Pancreas (tissue), 10 donors: ENCODE measurements at regions not wholly inside any gene's neighbourhood (a gene's known extent, or its start where the extent isn't known, plus 50 kb on each side); places are given as distances from the start of the nearest gene placed in this dataset.

Experiments
- ATAC-seq, 4 donors: fragments of 200-7000 bp; cut with Tn5 transposase; one replicate each; pipeline versions ENCODE4 v1.8.0 to v1.9.1; 2020; ENCODE audit warnings: mild to moderate bottlenecking in 4 of 4, moderate library complexity in 4 of 4
- DNase-seq, 6 donors: peaks; one replicate each; pipeline ENCODE4 v3.0.0-alpha.2; 2020
- FAIRE-seq: peaks from 2 replicates; lab custom pipeline; 2012; peaks lifted over from hg19 to GRCh38; lab: Jason Lieb, UNC
- H3K27ac ChIP-seq, 4 donors: fragments of 200-600 bp; sonication (generic); 1 replicate in 3 of 4; 2 replicates in 1 of 4; pipeline versions ENCODE4 v1.5.0 to v1.8.0; 2020
- H3K27me3 ChIP-seq, 4 donors: fragments of 200-600 bp; one replicate each; pipeline ENCODE4 v1.8.0; 2021
- H3K36me3 ChIP-seq, 3 donors: fragments of 200-600 bp; sonication (generic) in 1 of 3; one replicate each; pipeline versions ENCODE4 v1.5.0 to v1.8.0; 2020 to 2021
- H3K4me1 ChIP-seq, 3 donors: fragments of 200-600 bp; one replicate each; pipeline ENCODE4 v1.8.0; 2021
- H3K4me3 ChIP-seq, 4 donors: fragments of 200-600 bp; sonication (generic) in 2 of 4; one replicate each; pipeline versions ENCODE4 v1.5.0 to v1.8.0; 2020 to 2021
- H3K9me3 ChIP-seq, 4 donors: fragments of 200-600 bp; one replicate each; pipeline ENCODE4 v1.8.0; 2021
- WGBS, 2 donors: extraction: QIAGEN DNeasy Blood & Tissue Kit; methylation state at CpG; one replicate each; pipeline ENCODE4 v1.1.7; 2013; 5-methylcytosine and 5-hydroxymethylcytosine counted together
- intact Hi-C, 3 donors: fragments of 100-400 bp; cut with DNase I; formaldehyde crosslinking; loops; one replicate each; pipeline versions ENCODE4 v1.11.1 to v1.14.2; 2022
- TF ChIP-seq, protein P1 (sequence below), 4 donors: fragments of 200-600 bp; sonication (generic) in 3 of 4; IDR thresholded peaks; one replicate each; pipeline versions ENCODE4 v1.5.0 to v1.8.0; 2021; ENCODE audit warnings: antibody characterized with exemption in 4 of 4
- donor health status: healthy with polysubstance abuse.
- donor health status: DM: no; HTN: no; CAD: no; lungs with moderate emphysema.
- donor health status: DM: no; HTN: no; CAD: no.
- donor health status: control.
- donor health status: control.
- donor health status: Bipolar disorder and iron deficiency.
- donor health status: DM: yes; HTN: yes; CAD: no.
- donor health status: DM: no; HTN: no; CAD: no.
- donor health status: DM: no; HTN: no; CAD: no.
- donor health status: DM: yes; HTN: yes; CAD: no.

GRCh38 chr1:224861339-224861716 is 68.1 kb upstream of the DNAH14 start:
- no peak for ATAC-seq
- no peak for FAIRE-seq
- Histone ChIP-seq H3K4me3 (no peak overlapping the region), H3K4me1 (no peaks in the 10 kb centered on the region), H3K36me3 (no peaks in the 10 kb centered on the region), H3K27me3 (no peaks in the 10 kb centered on the region), H3K27ac (no peak overlapping the region), H3K9me3 (no peaks in the 10 kb centered on the region)
- WGBS, 2 donors = 63 to 76% methylated on average over 4 of the region's 4 CpGs
- intact Hi-C loops = no loop called here
- TF ChIP-seq, protein P1, sequence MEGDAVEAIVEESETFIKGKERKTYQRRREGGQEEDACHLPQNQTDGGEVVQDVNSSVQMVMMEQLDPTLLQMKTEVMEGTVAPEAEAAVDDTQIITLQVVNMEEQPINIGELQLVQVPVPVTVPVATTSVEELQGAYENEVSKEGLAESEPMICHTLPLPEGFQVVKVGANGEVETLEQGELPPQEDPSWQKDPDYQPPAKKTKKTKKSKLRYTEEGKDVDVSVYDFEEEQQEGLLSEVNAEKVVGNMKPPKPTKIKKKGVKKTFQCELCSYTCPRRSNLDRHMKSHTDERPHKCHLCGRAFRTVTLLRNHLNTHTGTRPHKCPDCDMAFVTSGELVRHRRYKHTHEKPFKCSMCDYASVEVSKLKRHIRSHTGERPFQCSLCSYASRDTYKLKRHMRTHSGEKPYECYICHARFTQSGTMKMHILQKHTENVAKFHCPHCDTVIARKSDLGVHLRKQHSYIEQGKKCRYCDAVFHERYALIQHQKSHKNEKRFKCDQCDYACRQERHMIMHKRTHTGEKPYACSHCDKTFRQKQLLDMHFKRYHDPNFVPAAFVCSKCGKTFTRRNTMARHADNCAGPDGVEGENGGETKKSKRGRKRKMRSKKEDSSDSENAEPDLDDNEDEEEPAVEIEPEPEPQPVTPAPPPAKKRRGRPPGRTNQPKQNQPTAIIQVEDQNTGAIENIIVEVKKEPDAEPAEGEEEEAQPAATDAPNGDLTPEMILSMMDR (IDR thresholded peaks at IDR 0.05) = no peak
- no peak for DNase-seq

DNA sequence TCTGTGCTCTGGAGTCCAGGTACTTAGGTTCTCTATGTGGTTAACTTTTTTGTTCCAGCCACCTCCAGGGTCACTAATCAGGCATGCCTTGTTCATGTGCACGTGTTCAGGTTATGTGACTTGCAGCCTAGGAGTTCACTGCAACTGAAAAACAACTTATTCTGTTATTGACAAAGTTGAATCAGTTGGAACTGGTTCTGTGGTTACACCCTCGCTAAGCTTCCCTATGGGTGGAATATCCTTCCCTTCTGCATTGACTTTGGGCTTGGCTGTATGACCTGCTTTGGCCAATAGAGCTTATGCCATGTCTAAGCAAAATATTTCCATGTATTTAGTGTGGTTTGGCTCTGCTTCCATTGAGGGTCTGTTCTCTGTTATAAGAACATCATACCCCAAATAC is 66.0 kb upstream of the DNAH14 start:
- Histone ChIP-seq H3K4me1 (no peaks in the 10 kb centered on the region), H3K36me3 (no peaks in the 10 kb centered on the region), H3K9me3 (no peaks in the 10 kb centered on the region), H3K27me3 (no peaks in the 10 kb centered on the region), H3K27ac (no peak overlapping the region), H3K4me3 (no peak overlapping the region)
- FAIRE-seq (no peak), DNase-seq (no peak), ATAC-seq (no peak)
- intact Hi-C loops = no loop called here
- WGBS, 2 donors = 86 to 89% methylated on average over 2 of the region's 2 CpGs
- TF ChIP-seq, protein P1 (IDR thresholded peaks at IDR 0.05) = no peak

- FAIRE-seq (no peak), DNase-seq (no peak), ATAC-seq (no peak)
- WGBS, 2 donors = 95 to 98% methylated on average over 2 of the region's 2 CpGs
- intact Hi-C loops = no loop called here
- no peaks in the 10 kb centered on the region for H3K9me3 ChIP-seq
- H3K27ac ChIP-seq = no peak overlapping the region
- H3K4me3 ChIP-seq = no peak overlapping the region
- no peaks in the 10 kb centered on the region for H3K27me3 ChIP-seq
- TF ChIP-seq, protein P1 (IDR thresholded peaks at IDR 0.05) = no peak
- H3K36me3 ChIP-seq = no peaks in the 10 kb centered on the region
- H3K4me1 ChIP-seq = no peaks in the 10 kb centered on the region
These were observed 65.5 kb upstream of the DNAH14 start for GRCh38 chr1:224864006-224864405.

DNA sequence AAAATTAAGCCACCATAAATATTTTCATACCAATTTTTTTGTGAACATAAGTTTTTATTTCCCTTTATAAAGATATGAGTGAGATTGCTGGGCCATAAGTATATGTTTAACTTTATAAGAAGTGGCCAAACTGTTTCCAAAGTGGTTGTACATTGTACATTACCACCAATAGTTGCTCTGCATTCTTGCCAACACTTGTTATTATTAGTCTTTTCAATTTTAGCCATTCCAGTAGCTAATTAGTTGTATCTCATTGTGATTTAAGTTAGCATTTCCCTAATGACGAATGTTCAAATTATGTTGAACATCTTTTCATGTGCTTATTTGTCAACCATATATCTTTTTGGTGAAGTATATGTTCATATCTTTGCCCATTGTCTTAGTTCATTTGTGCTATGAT is 64.0 kb upstream of the DNAH14 start:
- no peaks in the 10 kb centered on the region for H3K36me3 ChIP-seq
- DNase-seq = no peak
- no peak for FAIRE-seq
- 60 to 63% methylated on average over 1 of the region's 1 CpG for WGBS, 2 donors
- no peaks in the 10 kb centered on the region for H3K27me3 ChIP-seq
- H3K4me3 ChIP-seq = no peak overlapping the region
- TF ChIP-seq, protein P1 (IDR thresholded peaks at IDR 0.05) = no peak
- H3K4me1 ChIP-seq = no peaks in the 10 kb centered on the region
- intact Hi-C loops = no loop called here
- H3K27ac ChIP-seq = no peak overlapping the region
- no peak for ATAC-seq
- no peaks in the 10 kb centered on the region for H3K9me3 ChIP-seq

DNA sequence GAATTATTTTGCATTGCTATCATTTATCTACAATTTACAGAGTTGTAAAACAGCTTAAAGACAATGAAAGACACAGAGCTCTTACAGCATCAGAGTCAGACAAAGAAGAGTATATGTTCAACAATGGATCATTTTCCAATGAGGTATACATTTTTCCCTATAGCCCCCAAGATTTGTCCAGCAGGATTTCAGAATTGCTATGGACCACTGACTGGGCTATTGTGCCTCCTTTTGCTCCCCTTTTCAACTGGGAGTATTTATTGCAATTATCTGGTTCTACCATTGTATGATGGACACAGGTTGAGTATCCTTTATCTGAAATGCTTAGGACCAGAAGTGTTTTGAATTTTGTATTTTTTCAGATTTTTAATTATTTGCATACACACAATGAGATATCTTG is 62.5 kb upstream of the DNAH14 start:
- no peak for DNase-seq
- no peak overlapping the region for H3K27ac ChIP-seq
- no peaks in the 10 kb centered on the region for H3K36me3 ChIP-seq
- H3K27me3 ChIP-seq = no peaks in the 10 kb centered on the region
- intact Hi-C loops = no loop called here
- no peak overlapping the region for H3K4me3 ChIP-seq
- TF ChIP-seq, protein P1 (IDR thresholded peaks at IDR 0.05) = no peak
- no peak for ATAC-seq
- no peaks in the 10 kb centered on the region for H3K9me3 ChIP-seq
- FAIRE-seq = no peak
- H3K4me1 ChIP-seq = no peaks in the 10 kb centered on the region
